ENCODE measurements at regions not wholly inside any gene's neighbourhood (a gene's known extent, or its start where the extent isn't known, plus 50 kb on each side); places are given as distances from the start of the nearest gene placed in this dataset.
A peak's percentile ranks its signal among the peaks of the same experiment; 100 is the strongest.

DNA sequence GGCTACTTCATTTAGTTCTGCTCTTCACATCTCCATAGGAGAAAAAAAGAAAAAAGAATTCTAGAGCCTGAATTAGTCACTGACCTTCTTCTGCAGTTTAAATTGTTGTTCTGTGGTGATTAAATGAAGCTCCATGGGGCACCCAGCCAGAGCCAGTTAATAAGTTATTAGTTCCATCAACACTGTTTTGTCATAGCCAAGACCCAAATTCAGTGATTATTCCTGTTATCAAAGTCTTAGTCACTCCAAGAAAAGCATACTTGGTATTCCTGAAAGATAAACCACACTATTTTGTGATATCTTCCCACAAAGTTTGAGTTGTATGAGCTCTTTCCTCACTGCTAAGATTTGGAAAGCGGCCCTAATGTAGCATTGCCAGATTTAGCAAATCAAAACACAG, 134.8 kb upstream of the RGMB start:
- DNase-seq (ENCODE audit: low read depth in 2 of 2): no peak

DNA sequence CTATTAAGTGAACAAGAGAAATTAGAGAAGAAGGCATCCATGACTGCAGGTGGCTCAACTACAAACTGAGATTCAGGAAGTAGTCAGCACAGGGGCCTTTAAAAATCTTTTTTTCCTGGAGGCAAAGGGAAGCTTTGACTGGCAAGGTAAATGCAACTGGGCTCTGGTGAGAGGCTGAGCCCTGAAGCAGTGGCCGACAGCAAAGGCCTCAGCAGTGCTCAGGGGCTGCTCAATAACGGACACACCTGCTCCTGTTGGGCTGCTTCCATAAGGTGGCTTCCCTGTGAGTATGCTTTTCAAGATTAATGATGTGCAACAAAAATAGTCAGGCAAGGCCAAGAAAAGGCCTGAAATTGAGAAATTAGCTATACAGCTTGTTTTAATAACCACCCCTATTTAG, 134.2 kb upstream of the RGMB start:
- DNase-seq (ENCODE audit: low read depth in 2 of 2): no peak

- no peak for DNase-seq (ENCODE audit: low read depth in 2 of 2)
Observed at GRCh38 chr5:98641671-98642070, 131.8 kb upstream of the RGMB start.

DNA sequence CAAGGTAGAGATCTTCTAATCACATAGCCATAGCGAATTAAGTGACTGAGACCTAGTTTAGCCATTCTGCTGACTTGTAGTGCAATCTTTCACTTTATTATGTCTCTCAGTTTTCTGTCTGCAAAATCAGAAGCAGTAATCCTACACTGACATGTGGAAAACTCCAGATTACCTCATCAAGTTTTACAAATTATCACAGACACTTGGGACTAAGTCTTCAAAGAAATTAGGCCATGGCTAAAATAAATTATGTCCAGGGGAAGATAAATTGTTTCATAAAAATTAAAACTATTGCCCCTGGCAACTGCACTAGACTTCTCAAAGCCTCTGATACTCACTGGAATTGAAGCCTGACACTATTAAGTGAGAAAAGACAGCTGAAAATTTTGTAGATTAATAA, 129.9 kb upstream of the RGMB start:
- no peak for DNase-seq (ENCODE audit: low read depth in 2 of 2)

DNA sequence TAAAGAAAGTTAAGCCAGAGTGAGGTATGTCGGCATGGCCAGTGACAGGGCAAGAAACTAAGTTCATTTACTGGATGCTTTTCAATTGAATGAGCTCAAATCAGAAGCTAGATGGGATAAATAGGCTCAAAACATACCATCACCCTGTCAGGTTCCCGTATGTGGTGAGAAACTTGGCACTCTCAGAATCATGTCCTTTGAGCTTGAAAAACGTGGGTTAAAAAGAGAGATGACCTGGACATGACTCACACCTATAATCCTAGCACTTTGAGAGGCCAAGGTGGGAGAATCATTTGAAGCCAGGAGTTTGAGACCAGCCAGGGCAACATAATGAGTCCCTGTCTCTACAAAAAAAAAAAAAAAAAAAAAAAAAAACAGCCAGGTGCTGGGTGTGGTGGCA, 121.7 kb upstream of the RGMB start:
- no peak for DNase-seq (ENCODE audit: low read depth in 2 of 2)

- DNase-seq (ENCODE audit: low read depth in 2 of 2): no peak
Observed at GRCh38 chr5:98656125-98656795, 117.2 kb upstream of the RGMB start.

GRCh38 chr5:98656796-98657195, 116.7 kb upstream of the RGMB start:
- no peak for DNase-seq (ENCODE audit: low read depth in 2 of 2)

GRCh38 chr5:98657559-98657958, 115.9 kb upstream of the RGMB start:
- no peak for DNase-seq (ENCODE audit: low read depth in 2 of 2)

DNA sequence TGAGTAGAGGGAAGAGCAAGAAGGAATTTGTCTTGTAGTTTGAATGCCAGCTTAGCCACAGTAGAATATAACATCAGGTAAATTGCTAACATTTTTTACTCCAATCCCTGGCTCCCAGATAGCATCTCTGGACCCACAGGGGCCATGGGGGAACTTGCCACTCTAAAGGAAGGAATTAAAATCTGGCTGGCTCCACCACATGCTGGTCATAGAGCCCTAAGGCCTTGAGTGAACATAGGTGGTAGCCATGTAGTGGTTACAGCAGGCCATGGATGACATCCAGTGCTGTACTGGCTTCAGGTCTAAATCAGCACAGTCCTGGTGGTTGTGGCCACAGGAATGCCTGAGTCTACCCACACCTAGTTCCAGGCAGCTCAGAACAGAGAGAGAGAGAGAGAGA, 109.9 kb upstream of the RGMB start:
- no peak for DNase-seq (ENCODE audit: low read depth in 2 of 2)

DNA sequence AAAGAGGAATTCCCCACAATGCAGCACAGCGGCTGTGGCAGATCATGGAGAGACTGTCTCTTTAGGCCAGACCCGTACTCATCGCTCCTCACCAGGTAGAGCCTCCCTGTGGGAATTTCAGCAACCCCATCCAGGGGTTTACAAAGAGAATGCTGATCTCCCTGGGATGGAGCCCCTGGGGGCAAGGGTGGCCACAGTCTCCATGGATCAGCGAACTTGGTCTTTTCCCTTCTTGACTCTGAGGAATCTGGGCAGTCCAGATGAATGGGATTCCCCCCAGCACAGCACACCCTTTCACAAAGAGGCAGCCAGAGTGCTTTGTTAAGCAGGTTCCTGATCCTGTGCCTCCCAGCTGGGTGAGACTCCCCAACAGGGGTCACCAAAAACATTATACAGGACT, 108.7 kb upstream of the RGMB start:
- DNase-seq (ENCODE audit: low read depth in 2 of 2): no peak

GRCh38 chr5:98679963-98680362, 93.5 kb upstream of the RGMB start:
- DNase-seq (ENCODE audit: low read depth in 2 of 2): no peak

- DNase-seq (ENCODE audit: low read depth in 2 of 2): no peak
Observed at GRCh38 chr5:98690002-98690401, 83.5 kb upstream of the RGMB start.

GRCh38 chr5:98694902-98695301, 78.6 kb upstream of the RGMB start:
- no peak for DNase-seq (ENCODE audit: low read depth in 2 of 2)

GRCh38 chr5:98698359-98698758, 75.1 kb upstream of the RGMB start:
- DNase-seq (ENCODE audit: low read depth in 2 of 2): no peak

DNA sequence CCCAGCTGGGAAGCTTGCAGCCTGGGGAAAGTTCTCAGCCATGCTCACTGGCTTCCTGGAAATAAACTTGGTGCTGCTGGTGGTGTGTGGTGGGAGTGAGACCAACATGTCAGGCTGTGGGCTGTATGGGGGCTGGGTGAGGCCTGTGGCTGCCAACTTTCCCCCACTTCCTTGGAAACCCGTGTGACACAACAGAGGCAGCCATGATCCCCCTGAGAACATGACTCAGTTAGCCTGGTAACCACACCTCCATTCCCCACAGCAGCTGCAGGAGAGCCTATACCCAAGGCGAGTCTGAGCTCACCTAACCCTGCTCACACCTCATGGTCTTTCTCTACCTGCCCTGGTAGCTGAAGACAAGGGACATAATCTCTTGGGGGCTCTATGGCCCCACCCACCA, 72.7 kb upstream of the RGMB start:
- no peak for DNase-seq (ENCODE audit: low read depth in 2 of 2)

DNA sequence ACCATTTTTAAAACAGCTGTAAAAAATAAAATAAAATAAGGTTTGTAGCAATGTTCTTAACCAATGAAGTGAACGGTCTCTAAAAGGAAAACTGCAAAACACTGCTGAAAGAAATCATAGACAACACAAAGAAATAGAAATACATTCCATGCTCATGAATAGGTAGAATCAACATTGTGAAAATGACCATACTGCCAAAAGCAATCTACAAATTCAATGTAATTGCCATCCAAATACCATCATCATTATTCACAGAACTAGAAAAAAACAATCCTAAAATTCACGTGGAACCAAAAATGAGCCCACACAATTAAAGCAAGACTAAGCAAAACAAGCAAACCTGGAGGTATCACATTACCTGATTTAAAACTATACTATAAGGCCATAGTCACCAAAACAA, 67.6 kb upstream of the RGMB start:
- DNase-seq (ENCODE audit: low read depth in 2 of 2): no peak

DNA sequence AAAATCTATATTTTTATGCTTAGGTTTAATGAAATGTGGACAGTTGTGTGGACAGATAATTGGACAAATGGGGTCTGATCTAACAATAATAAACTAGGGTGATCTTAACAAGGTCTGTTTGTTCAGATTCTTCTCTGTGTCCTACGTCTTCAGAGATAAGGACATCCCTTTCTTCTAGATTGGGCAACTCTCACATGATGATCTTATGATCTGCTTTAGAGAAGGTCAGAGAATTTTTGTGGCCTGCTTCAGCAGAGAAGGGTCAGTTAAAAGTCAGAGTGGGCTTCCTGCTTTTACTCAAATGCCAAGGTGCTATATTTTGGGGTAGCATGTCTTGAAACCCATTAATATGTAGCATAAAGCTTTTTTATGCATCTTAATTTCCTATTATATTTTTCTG, 63.8 kb upstream of the RGMB start:
- DNase-seq (ENCODE audit: low read depth in 2 of 2): no peak

DNA sequence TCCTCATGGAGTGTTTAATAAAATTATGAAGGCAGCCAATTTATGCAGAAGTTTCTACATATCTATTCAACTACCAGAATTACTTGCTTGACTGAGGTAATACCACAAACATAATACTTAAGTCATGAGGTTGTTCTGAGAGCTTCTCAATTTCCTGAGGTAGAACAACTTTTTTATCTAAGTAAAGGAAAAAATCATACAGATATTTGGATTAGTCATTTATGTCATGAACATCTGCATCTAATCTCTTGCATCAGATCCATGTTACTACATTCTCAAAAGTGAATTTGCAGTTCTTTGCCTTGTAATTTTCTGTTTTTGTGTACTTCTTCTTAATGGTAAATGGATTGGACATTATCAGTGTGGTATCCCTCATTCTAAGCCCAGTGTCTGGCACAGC, 60.4 kb upstream of the RGMB start:
- DNase-seq (ENCODE audit: low read depth in 2 of 2): peak in 1 of 2 donors; percentile 1

GRCh38 chr5:98713856-98714255, 59.6 kb upstream of the RGMB start:
- DNase-seq (ENCODE audit: low read depth in 2 of 2): no peak

DNA sequence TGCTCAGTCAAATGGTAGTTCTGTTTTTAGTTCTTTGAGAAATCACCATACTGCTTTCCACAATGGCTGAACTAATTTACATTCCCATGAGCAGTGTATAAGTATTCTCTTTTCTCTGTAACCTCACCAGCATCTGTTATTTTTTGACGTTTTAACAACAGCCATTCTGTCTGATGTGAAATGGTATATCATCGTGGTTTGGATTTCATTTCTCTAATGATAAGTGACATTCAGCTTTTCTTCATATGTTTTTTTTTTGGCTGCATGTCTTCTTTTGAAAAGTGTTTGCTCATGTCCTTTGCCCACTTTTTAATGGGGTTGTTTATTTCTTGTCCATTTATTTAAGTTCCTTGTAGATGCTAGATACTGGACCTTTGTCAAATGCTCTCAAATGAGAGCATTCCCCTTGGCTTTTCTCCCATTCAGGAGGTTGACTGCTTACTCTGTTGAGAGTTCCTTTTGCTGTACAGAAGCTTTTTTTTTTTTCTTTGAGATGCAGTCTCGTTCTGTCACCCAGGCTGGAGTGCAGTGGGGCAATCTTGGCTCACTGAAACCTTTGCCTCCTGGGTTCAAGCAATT, 58.7 kb upstream of the RGMB start:
- DNase-seq (ENCODE audit: low read depth in 2 of 2): no peak

DNA sequence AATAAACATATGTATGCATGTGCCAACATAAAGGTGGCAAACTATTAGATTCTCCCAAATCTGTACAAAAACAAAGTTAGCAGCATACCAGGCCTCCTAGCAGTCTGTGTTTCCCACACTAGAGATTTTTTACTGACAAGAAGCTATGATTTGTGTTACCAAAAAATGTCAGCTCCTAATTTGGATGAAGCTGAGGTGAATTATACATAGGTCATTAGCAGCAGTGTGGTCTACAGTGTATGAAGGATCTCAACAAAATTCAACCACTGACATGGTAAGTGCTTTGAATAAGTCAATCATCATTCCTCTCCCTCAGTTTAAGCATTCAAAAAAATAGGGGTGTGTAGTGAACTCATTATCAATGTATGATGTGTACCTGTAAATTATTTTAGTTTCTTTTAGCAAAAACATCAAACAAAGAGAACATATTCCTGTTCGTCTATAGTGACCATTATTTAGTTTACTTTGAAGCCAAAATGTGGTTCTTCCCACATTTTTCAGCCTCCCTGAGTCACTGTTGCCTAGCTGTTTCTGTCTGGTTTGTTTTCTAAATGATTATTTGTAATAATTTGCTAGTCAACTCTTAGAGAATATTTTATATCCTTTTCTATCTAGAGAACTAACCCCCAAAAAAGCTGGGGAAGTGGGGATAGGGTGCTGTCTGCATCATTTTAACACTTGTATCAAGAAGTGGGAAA, 52.1 kb upstream of the RGMB start:
- DNase-seq (ENCODE audit: low read depth in 2 of 2): no peak

- DNase-seq (ENCODE audit: low read depth in 2 of 2): no peak
Observed at GRCh38 chr5:98722188-98722587, 51.3 kb upstream of the RGMB start.

DNA sequence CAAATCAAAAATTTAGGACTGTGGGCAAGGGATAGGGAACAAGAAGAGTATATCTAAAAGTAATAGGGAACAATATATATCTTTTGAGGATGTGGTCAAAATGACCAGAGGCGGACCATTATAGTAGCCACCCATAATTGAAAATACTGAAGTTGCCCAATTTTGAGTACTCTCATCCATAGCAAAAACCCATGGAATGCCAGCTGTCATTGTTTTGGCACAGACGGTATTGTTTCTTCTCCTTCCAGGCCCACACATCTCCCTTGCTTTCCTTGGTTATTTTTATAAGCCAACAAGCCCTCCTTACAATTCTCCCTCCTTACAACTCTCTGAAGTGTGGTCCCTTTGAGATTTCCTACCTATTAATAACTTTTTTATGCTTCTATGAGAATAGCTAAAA, 50.4 kb upstream of the RGMB start:
- no peak for DNase-seq (ENCODE audit: low read depth in 2 of 2)
